HG02571 (cell line): ENCODE measurements at regions not wholly inside any gene's neighbourhood (a gene's known extent, or its start where the extent isn't known, plus 50 kb on each side); places are given as distances from the start of the nearest gene placed in this dataset.

Experiments
- ATAC-seq: cut with Tn5 transposase; IDR thresholded peaks from one replicate; pipeline ENCODE4 v1.9.1; 2021; ENCODE audit warnings: mild to moderate bottlenecking, moderate library complexity; ENCODE audit not compliant: unreplicated experiment

DNA sequence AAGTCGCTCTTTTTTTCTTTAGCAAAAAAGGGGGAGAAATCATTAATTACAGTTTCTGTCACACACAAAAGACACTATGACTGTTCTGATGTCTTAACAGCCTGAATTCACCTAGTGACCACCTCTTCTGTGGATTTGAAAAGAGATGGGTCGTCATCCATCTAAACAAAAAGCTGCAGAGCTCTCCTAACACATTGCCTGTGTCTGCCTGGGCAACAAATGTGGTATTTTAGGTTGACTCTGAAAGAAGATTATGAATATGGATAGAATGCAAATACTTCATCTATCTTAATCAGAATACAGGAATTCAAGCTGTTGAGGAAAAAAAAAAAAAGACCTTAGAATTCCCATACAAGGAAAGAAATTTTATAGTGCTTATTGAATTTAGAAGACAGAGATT lies 304.4 kb upstream of the ADGRL2 start:
- ATAC-seq: no peak

GRCh38 chr1:81493102-81493869 lies 307.4 kb upstream of the ADGRL2 start:
- no peak for ATAC-seq

DNA sequence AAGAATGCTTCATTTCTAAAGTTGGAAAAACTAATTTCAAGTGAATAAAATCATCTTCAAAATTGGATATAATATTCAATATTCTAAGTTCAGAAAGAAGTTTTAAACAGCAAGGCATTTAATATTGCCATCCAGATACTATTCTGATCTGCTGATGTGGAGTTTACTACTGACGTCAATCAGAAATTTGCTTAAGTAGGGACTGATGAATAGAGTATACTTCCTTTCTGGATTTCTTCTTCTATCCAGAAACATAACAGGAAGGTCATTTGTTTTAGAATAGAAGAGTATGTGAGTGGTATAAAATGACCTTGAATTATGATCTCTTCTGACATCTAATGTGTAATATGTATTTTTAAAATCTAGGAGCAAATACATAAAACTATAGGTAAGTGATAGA lies 308.1 kb upstream of the ADGRL2 start:
- no peak for ATAC-seq

DNA sequence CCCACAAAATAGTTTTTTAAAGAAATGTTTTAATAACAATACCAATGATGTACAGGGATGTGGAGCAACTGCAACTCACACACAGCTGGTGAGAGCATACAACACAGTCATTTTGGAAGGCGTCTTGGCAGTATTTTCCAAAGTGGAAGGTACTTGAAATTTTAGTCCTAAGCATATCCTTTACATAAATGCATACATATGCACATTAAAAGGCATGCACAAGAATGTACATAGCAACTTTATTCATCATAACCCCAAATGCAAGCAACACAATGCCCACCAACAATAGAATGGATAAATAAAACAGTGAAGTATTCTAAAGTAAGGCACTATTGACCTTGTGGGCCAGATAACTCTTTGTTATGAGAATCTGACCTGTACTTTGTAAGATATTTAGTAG lies 310.1 kb upstream of the ADGRL2 start:
- ATAC-seq: no peak

GRCh38 chr1:81489372-81489934 lies 311.3 kb upstream of the ADGRL2 start:
- ATAC-seq: no peak

DNA sequence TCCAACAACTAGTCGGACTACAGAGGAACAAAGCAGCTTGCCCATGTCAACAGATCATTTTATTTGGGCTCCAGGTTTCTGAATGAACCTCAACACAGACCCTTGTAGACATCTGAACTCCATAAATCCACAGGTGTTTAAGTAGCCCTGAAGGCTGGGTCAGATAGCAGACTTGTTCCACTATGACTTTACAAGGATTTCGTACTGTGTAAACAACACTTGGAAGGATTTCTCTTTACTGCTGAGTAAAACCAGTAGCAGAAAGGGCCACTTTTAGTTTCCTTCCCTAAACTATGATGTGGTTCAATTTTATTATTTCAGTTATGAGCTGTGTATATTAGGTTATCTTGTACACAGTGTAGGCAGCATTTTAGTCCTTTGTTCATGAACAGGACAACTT lies 316.4 kb upstream of the ADGRL2 start:
- ATAC-seq: no peak

GRCh38 chr1:81478219-81478618 lies 322.5 kb upstream of the ADGRL2 start:
- no peak for ATAC-seq

GRCh38 chr1:81477710-81478109 lies 323.0 kb upstream of the ADGRL2 start:
- no peak for ATAC-seq

DNA sequence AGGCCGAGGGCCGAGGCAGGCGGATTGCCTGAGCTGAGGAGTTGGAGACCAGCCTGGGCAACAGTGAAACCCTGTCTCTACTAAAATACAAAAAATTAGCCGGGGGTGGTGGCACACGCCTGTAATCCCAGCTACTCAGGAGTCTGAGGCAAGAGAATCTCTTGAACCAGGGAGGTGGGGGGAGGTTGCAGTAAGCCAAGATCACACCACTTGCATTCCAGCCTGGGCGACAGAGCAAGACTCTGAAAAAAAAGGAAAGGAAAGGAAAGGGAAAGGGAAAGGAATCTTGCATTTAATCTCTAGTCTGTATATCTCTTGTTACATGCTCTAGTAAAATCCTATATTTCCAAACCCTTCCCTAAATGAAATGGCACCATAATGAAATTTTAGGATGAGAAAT lies 328.3 kb upstream of the ADGRL2 start:
- ATAC-seq: no peak

GRCh38 chr1:81471255-81471654 lies 329.5 kb upstream of the ADGRL2 start:
- no peak for ATAC-seq

- ATAC-seq: no peak
Measured at GRCh38 chr1:81470275-81470674, 330.5 kb upstream of the ADGRL2 start.

GRCh38 chr1:81467383-81467782 lies 333.4 kb upstream of the ADGRL2 start:
- no peak for ATAC-seq

DNA sequence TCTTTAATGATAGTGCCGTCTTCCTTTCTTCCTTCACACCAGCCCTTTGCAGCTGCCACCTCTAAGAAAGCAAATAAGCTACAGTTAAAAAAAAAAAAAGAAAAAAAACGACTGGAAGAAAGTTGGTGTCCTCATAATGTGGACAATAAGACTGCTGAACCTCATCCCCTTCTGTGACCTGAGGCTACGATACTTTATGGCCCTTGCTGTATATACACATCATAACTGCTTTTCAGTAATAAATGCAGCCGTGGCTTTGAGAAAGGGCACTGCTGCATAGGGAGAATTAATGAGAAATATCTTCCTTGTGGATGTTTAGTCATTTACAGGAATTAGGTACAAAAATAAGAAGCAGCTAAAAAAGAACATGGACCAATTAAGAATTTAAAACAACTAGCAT lies 333.8 kb upstream of the ADGRL2 start:
- no peak for ATAC-seq

DNA sequence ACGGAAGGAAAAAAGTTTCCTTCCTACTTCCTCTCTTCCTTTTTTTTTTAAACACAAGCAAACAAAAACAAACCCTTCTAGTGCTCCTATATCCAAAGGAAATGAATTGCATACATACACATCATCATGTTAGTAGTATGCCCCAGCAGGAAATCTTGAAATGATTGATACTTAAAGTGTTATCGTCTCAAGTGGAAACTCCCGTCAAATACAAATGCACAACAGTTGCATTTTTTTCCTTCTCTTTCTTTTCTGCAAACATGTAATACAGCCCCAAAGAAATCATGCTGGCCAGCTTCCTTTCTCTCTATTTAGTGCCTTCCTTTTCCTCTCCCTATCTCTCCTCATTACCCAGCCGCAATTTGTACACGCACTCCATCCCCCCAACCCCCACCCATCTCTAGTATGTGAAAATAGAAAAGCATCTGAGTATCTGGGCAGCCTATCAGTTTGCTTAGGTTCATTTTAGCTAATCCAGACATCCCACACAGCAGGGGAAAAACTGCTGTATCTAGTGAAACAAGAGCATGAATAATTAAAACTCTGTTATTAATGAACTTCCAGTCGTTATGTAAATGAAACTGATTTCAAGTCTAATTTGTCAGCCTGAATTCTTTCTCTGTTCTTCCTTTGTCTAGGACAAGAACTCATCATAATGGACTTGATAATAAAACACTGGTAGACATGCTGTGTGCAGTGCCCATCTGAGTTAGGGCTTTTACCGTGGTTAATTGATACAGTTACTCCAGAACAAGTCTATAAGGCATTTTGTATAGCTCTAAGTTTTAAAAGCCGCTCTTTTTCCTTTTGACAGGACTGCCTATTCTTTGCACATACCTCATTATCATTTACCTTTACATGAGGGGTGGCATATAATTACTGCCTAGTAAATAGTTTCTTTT lies 336.5 kb upstream of the ADGRL2 start:
- ATAC-seq: no peak

DNA sequence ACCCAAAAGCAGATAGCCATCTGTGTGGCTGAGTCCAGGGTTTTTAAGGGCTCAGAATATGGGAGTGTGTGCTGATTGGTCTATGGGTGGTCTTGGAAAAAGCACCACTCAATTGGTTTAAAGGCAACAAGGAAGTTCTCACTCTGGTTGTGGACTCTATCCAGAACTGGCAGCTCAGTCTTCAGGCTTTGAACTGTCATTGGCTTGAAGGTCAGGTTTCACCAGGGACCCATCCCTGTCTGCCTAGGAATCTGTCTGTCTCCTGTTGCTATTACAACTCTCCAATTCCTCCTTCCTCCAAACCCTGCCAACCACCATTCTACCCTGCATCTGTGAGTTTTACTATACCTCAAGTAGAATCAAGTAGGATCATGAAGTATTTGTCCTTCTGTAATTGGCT lies 341.7 kb upstream of the ADGRL2 start:
- ATAC-seq: no peak

GRCh38 chr1:81458186-81458585 lies 342.5 kb upstream of the ADGRL2 start:
- ATAC-seq: no peak

DNA sequence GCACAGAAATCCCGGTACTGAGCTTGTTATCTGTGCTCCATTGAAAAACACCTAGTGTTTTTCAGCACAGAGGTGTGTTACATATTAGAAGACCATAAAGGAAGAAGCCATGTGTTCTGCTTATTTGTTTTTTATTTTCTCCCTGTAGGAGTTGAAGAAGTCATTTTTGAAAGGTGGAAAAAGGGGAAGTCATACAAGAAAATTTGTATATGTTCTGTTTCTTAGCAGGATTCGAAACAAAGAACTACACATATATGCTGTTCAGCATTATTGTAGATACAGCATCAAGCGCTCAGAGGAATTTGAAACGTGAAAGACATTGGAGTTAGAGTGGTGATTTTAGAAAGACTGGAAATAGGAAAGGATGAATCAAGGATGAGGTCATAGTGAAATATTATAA lies 345.3 kb upstream of the ADGRL2 start:
- no peak for ATAC-seq

DNA sequence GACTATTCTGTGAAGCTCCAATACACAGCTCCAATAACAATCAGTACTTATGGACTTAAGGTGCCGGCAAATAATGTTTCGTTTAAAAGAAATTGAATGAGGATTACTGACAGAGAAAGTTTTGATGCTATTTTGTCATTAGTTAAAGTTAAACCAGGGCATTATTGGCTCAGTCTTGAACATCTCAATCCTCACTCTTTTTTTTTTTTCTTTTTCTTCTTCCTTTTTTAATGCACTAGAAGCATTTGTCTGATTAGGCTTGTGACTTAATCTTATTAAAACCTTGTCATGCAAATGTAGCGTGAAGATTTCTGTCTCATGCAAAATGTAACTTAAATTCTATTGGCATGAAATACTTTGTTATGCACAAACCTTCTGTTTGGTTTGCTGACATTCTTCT lies 346.8 kb upstream of the ADGRL2 start:
- no peak for ATAC-seq

DNA sequence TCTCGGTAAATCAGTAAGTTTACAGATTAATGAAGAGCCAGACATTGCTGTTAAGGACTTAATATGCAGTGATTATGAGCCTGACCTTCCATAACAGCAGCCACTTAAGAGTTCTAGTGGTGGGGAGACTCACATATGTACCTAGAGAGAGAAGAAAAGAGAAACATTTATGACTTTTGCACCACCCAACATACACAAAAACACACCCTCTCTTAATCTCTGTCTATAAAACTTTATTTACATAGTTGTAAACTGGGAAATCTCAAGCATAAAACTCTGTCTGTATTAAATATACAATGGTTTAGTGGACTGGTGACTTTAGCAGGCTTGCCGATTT lies 347.4 kb upstream of the ADGRL2 start:
- no peak for ATAC-seq

DNA sequence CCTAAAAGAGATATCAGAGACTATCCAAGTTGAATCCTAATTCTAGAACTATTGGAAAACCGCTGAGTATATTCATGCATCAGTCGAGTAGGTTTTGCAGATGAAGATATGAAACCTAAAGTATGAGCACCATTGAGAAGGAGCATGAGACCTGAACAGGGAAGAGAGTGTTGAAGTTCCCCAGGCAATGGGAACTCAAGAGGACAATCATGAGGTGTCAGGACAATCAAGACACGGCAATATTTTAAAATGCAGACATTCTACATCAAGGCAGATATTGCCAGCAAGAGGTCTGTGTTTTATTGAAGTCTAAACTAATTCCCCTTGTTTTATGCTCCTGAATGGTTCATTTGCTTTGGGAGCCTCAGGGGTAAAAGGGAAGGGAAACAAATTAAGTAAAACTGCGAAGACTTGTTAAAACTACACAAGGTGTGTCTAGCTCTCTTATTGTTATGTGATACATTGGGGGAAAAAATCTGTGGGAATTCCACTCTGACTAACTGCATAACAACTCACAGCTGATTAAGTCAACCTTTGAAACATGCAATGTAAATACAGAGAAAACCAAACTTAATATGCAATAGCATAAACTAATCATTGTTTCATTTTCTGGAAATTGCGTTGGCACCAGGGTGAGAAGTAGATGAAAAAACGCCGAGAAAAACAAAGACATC lies 347.9 kb upstream of the ADGRL2 start:
- no peak for ATAC-seq

GRCh38 chr1:81449786-81450185 lies 350.9 kb upstream of the ADGRL2 start:
- ATAC-seq: no peak
